Stimulated activated CD8-positive, alpha-beta memory T cell treated with anti-CD3 and anti-CD28 coated beads, Interleukin-2, amount 100 ng/mL, for 1 hour (primary cell): ENCODE measurements at regions not wholly inside any gene's neighbourhood (a gene's known extent, or its start where the extent isn't known, plus 50 kb on each side); places are given as distances from the start of the nearest gene placed in this dataset.

ENCODE experiments used
- DNase-seq, 2 donors: peaks; one replicate each; pipeline ENCODE4 v3.0.0-alpha.2; 2020; ENCODE audit warnings: low read depth in 2 of 2

GRCh38 chr10:4345877-4346646 lies 479.9 kb upstream of the AKR1E2 start:
- no peak for DNase-seq

- DNase-seq = no peak
These were observed 481.5 kb upstream of the AKR1E2 start for GRCh38 chr10:4344492-4344994.

- DNase-seq = no peak
These were observed 482.1 kb upstream of the AKR1E2 start for GRCh38 chr10:4343873-4344272.

GRCh38 chr10:4343091-4343490 lies 482.9 kb upstream of the AKR1E2 start:
- DNase-seq = no peak

GRCh38 chr10:4338768-4339167 lies 487.2 kb upstream of the AKR1E2 start:
- DNase-seq = no peak

- DNase-seq = no peak
These were observed 488.4 kb upstream of the AKR1E2 start for GRCh38 chr10:4337563-4337962.

GRCh38 chr10:4334871-4335270 lies 491.1 kb upstream of the AKR1E2 start:
- no peak for DNase-seq

- no peak for DNase-seq
These were observed 492.0 kb upstream of the AKR1E2 start for GRCh38 chr10:4334015-4334414.

- DNase-seq = no peak
These were observed 492.5 kb upstream of the AKR1E2 start for GRCh38 chr10:4333459-4333894.

- DNase-seq = no peak
These were observed 493.1 kb upstream of the AKR1E2 start for GRCh38 chr10:4332764-4333458.

- DNase-seq = no peak
These were observed 494.9 kb upstream of the AKR1E2 start for GRCh38 chr10:4331150-4331549.

- no peak for DNase-seq
These were observed 495.4 kb upstream of the AKR1E2 start for GRCh38 chr10:4330636-4331035.

GRCh38 chr10:4329225-4329624 lies 496.8 kb upstream of the AKR1E2 start:
- DNase-seq = no peak

GRCh38 chr10:4326647-4327046 lies 499.4 kb upstream of the AKR1E2 start:
- no peak for DNase-seq

GRCh38 chr10:4319870-4320367 lies 506.1 kb upstream of the AKR1E2 start:
- no peak for DNase-seq

- no peak for DNase-seq
These were observed 509.7 kb upstream of the AKR1E2 start for GRCh38 chr10:4316161-4316810.

GRCh38 chr10:4315551-4315950 lies 510.5 kb upstream of the AKR1E2 start:
- no peak for DNase-seq

- DNase-seq = no peak
These were observed 513.0 kb upstream of the AKR1E2 start for GRCh38 chr10:4313051-4313450.

GRCh38 chr10:4312051-4312835 lies 513.8 kb upstream of the AKR1E2 start:
- no peak for DNase-seq

GRCh38 chr10:4310172-4310571 lies 515.8 kb upstream of the AKR1E2 start:
- DNase-seq = no peak

- no peak for DNase-seq
These were observed 518.1 kb upstream of the AKR1E2 start for GRCh38 chr10:4307910-4308309.

- no peak for DNase-seq
These were observed 519.1 kb upstream of the AKR1E2 start for GRCh38 chr10:4306871-4307270.
